G401 (cell line): ENCODE measurements at regions not wholly inside any gene's neighbourhood (a gene's known extent, or its start where the extent isn't known, plus 50 kb on each side); places are given as distances from the start of the nearest gene placed in this dataset.

ENCODE experiments used
- DNase-seq: peaks from one replicate; pipeline ENCODE4 v3.0.0-alpha.2; 2015; ENCODE audit warnings: low spot score
- in situ Hi-C: cut with HindIII; loops from 2 replicates; pipeline ENCODE4 v1.10.0; 2016; ENCODE audit warnings: low sequenced_read_pairs, mixed read lengths

- in situ Hi-C loops, result no loop called here
- DNase-seq, result no peak
Measured at GRCh38 chr2:37871456-37872191, 53.5 kb upstream of the RMDN2 start.

GRCh38 chr2:37872192-37872750, 52.8 kb upstream of the RMDN2 start:
- in situ Hi-C loops, result no loop called here

GRCh38 chr2:37873229-37873628, 51.9 kb upstream of the RMDN2 start:
- no peak for DNase-seq
- in situ Hi-C loops, result no loop called here

More at GRCh38 chr2:37872192-37872750, 52.8 kb upstream of the RMDN2 start:
- DNase-seq, result no peak

GRCh38 chr2:37873749-37874330, 51.2 kb upstream of the RMDN2 start:
- no peak for DNase-seq
- in situ Hi-C loops, result no loop called here

GRCh38 chr2:37874470-37874869, 50.6 kb upstream of the RMDN2 start:
- in situ Hi-C loops, result no loop called here
- no peak for DNase-seq
